8988T (cell line): ENCODE measurements at regions not wholly inside any gene's neighbourhood (a gene's known extent, or its start where the extent isn't known, plus 50 kb on each side); places are given as distances from the start of the nearest gene placed in this dataset.
A peak's percentile ranks its signal among the peaks of the same experiment; 100 is the strongest.

Experiments used
- DNase-seq: peaks from one replicate; pipeline ENCODE4 v3.0.0; 2011

- no peak for DNase-seq
These were observed 148.8 kb downstream of the INO80D start for GRCh38 chr2:205937211-205937610.

- DNase-seq: no peak
These were observed 149.5 kb downstream of the INO80D start for GRCh38 chr2:205936446-205936845.

- peak; percentile 26 for DNase-seq
These were observed 151.5 kb downstream of the INO80D start for GRCh38 chr2:205934443-205934842.

- DNase-seq: no peak
These were observed 153.1 kb downstream of the INO80D start for GRCh38 chr2:205932861-205933260.

GRCh38 chr2:205931388-205931787, 154.6 kb downstream of the INO80D start:
- DNase-seq: no peak

- DNase-seq: no peak
These were observed 155.8 kb downstream of the INO80D start for GRCh38 chr2:205930209-205930608.

- DNase-seq: no peak
These were observed 156.6 kb downstream of the INO80D start for GRCh38 chr2:205929246-205929942.

- peak; percentile 64 for DNase-seq
These were observed 160.3 kb downstream of the INO80D start for GRCh38 chr2:205925373-205926337.

GRCh38 chr2:205924676-205925075, 161.3 kb downstream of the INO80D start:
- DNase-seq: no peak

- no peak for DNase-seq
These were observed 170.8 kb downstream of the INO80D start for GRCh38 chr2:205915130-205915524.

GRCh38 chr2:205914213-205915129, 171.5 kb downstream of the INO80D start:
- DNase-seq: no peak

- DNase-seq: no peak
These were observed 172.3 kb downstream of the INO80D start for GRCh38 chr2:205913668-205914067.

- no peak for DNase-seq
These were observed 174.7 kb downstream of the INO80D start for GRCh38 chr2:205911306-205911705.

GRCh38 chr2:205909184-205909572, 176.8 kb downstream of the INO80D start:
- DNase-seq: no peak

- DNase-seq: no peak
These were observed 177.5 kb downstream of the INO80D start for GRCh38 chr2:205908212-205909183.

GRCh38 chr2:205906419-205906818, 179.6 kb downstream of the INO80D start:
- no peak for DNase-seq

GRCh38 chr2:205905576-205905975, 180.4 kb downstream of the INO80D start:
- DNase-seq: no peak

GRCh38 chr2:205904873-205905272, 181.1 kb downstream of the INO80D start:
- DNase-seq: no peak

- no peak for DNase-seq
These were observed 182.3 kb downstream of the INO80D start for GRCh38 chr2:205903549-205904129.

- no peak for DNase-seq
These were observed 183.1 kb downstream of the INO80D start for GRCh38 chr2:205902900-205903237.
